Caco-2 (cell line): ENCODE measurements at regions not wholly inside any gene's neighbourhood (a gene's known extent, or its start where the extent isn't known, plus 50 kb on each side); places are given as distances from the start of the nearest gene placed in this dataset.

Source experiments
- BruUV-seq: library from RNA; stranded (reverse); fragments of 400-500 nt; replicated peaks from 2 replicates; lab custom pipeline; 2021; lab: Mats Ljungman, UMichigan
- CTCF ChIA-PET: fragments of 300-600 bp; sonication (Branson Sonifier 250); formaldehyde crosslinking; loops from one replicate; lab custom pipeline; 2022; ENCODE audit warnings: antibody characterized with exemption; lab: Charles Lee
- POLR2A ChIA-PET: fragments of 300-600 bp; sonication (Branson Sonifier 250); formaldehyde crosslinking; loops from one replicate; lab custom pipeline; 2022; ENCODE audit warnings: antibody characterized with exemption; lab: Charles Lee
- DNase-seq, 2 experiments: peaks; one replicate each; pipeline versions ENCODE4 v3.0.0 to v3.0.0-alpha.2; 2020 to 2022
- H3K27me3 ChIP-seq: replicated peaks from 2 replicates; pipeline ENCODE4 v1.6.0; 2011; ENCODE audit warnings: low read length; ENCODE audit not compliant: control insufficient read depth, insufficient read depth
- H3K36me3 ChIP-seq: 2 replicates; pipeline ENCODE4 v1.5.1; 2011; ENCODE audit warnings: low read length; ENCODE audit not compliant: control insufficient read depth, insufficient read depth
- H3K4me1 ChIP-seq: fragments of 250-450 bp; sonication (Bioruptor Pico); 2 replicates; pipeline ENCODE4 v1.5.1; 2020; ENCODE audit warnings: mild to moderate bottlenecking
- H3K4me3 ChIP-seq: 2 replicates; pipeline ENCODE4 v1.5.1; 2011; ENCODE audit warnings: low read depth, mild to moderate bottlenecking, control low read depth, low read length
- H3K9me3 ChIP-seq: fragments of 250-450 bp; sonication (Bioruptor Pico); 2 replicates; pipeline ENCODE4 v1.5.1; 2020; ENCODE audit warnings: mild to moderate bottlenecking, moderate library complexity
- H3K27ac Mint-ChIP-seq: one replicate; pipeline ENCODE4 v1.8.0; 2022; ENCODE audit warnings: mixed read lengths; ENCODE audit not compliant: unreplicated experiment
- H3K27me3 Mint-ChIP-seq: one replicate; pipeline ENCODE4 v1.8.0; 2022; ENCODE audit warnings: mixed read lengths; ENCODE audit not compliant: insufficient read depth, unreplicated experiment
- H3K36me3 Mint-ChIP-seq: one replicate; pipeline ENCODE4 v1.8.0; 2022; ENCODE audit warnings: mild to moderate bottlenecking, mixed read lengths; ENCODE audit not compliant: insufficient read depth, unreplicated experiment
- H3K4me1 Mint-ChIP-seq: one replicate; pipeline ENCODE4 v1.8.0; 2022; ENCODE audit warnings: low read depth, mixed read lengths; ENCODE audit not compliant: unreplicated experiment
- H3K4me3 Mint-ChIP-seq: one replicate; pipeline ENCODE4 v1.8.0; 2022; ENCODE audit warnings: mild to moderate bottlenecking, moderate library complexity, mixed read lengths; ENCODE audit not compliant: unreplicated experiment
- H3K9me3 Mint-ChIP-seq: one replicate; pipeline ENCODE4 v1.8.0; 2022; ENCODE audit warnings: mixed read lengths; ENCODE audit not compliant: unreplicated experiment
- CTCF ChIP-seq, 2 experiments: fragments of 200-600 bp in 1 of 2; IDR thresholded peaks; 1 replicate in 1 of 2; 2 replicates in 1 of 2; pipeline versions ENCODE4 v1.5.1 to v1.8.0; 2011 to 2022; ENCODE audit warnings: antibody characterized with exemption in 1 of 2, control low read depth in 1 of 2, inconsistent platforms in 1 of 2, low read depth in 1 of 2, low read length in 1 of 2, mild to moderate bottlenecking in 1 of 2, moderate library complexity in 1 of 2; ENCODE audit not compliant: insufficient read depth in 1 of 2, severe bottlenecking in 1 of 2, unreplicated experiment in 1 of 2
- intact Hi-C: fragments of 100-400 bp; cut with micrococcal nuclease; formaldehyde crosslinking; loops from one replicate; pipeline ENCODE4 v1.10.0; 2022; ENCODE audit not compliant: unreplicated experiment

DNA sequence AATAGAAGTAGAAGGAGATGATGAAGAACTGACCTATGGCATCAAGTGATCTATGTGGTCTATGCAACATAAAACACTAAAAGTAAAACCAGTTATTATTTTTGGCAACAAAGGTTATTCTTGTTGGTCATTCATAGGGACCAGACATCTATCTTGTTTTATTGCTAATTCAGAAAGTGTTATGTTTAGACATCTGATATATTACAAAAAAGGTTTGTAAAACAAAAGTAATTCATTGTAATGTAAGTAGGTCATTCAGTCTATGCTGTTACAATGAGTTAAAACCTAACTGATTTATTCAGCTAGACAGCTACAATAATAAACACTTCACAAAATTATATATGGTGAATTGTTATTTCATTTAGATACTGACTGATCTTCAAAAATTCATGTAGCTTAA lies 461.9 kb downstream of the PCDH17 start:
- no peaks in the 10 kb centered on the region for H3K4me1 ChIP-seq
- intact Hi-C loops, result no loop called here
- no peaks in the 10 kb centered on the region for H3K9me3 ChIP-seq
- Mint-ChIP-seq H3K4me3 (no peak overlapping the region), H3K4me1 (no peaks in the 10 kb centered on the region), H3K27ac (no peak overlapping the region), H3K27me3 (no peaks in the 10 kb centered on the region), H3K36me3 (no peaks in the 10 kb centered on the region), H3K9me3 (no peaks in the 10 kb centered on the region)
- ChIA-PET CTCF (no interaction called here), POLR2A (no interaction called here)
- H3K27me3 ChIP-seq, result no peaks in the 10 kb centered on the region
- BruUV-seq, result no TSS peak
- H3K36me3 ChIP-seq, result no peaks in the 10 kb centered on the region
- TF ChIP-seq CTCF (IDR thresholded peaks at IDR 0.05; ENCODE audit: insufficient read depth in 1 of 2, low read depth in 1 of 2, low read length in 1 of 2, severe bottlenecking in 1 of 2, unreplicated experiment in 1 of 2), result no peak
- H3K4me3 ChIP-seq, result no peak overlapping the region
- no peak for DNase-seq

DNA sequence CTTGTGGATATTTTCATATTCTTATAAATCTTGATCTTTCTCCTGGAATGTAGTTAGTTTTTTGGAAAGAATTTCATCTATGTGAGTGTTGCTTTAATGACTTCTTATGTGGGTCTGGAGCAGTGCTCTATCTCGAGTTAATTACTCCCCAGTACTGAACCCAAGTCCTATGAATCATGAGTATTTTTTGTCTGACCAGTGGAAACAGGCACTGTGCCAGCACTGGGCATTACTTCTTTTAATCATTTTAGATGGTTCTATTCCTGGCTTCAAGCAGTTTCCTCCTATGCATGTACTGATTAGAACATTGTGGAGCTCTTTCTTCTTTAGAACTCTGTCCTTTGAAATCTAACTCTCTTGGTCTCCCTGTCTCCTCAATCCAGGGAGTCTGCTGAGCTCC lies 466.3 kb downstream of the PCDH17 start:
- Mint-ChIP-seq H3K4me3 (no peak overlapping the region), H3K9me3 (no peaks in the 10 kb centered on the region), H3K27ac (no peak overlapping the region), H3K4me1 (no peaks in the 10 kb centered on the region), H3K36me3 (no peaks in the 10 kb centered on the region), H3K27me3 (no peaks in the 10 kb centered on the region)
- POLR2A ChIA-PET, result no interaction called here
- H3K27me3 ChIP-seq, result no peaks in the 10 kb centered on the region
- DNase-seq, result no peak
- H3K4me3 ChIP-seq, result no peak overlapping the region
- intact Hi-C loops, result no loop called here
- H3K4me1 ChIP-seq, result no peaks in the 10 kb centered on the region
- no peak for TF ChIP-seq CTCF (IDR thresholded peaks at IDR 0.05; ENCODE audit: insufficient read depth in 1 of 2, low read depth in 1 of 2, low read length in 1 of 2, severe bottlenecking in 1 of 2, unreplicated experiment in 1 of 2)
- no peaks in the 10 kb centered on the region for H3K36me3 ChIP-seq
- H3K9me3 ChIP-seq, result no peaks in the 10 kb centered on the region
- CTCF ChIA-PET, result no interaction called here
- BruUV-seq, result no TSS peak

GRCh38 chr13:58119351-58119750 lies 487.8 kb downstream of the PCDH17 start:
- ChIA-PET CTCF (no interaction called here), POLR2A (no interaction called here)
- no peak for DNase-seq
- BruUV-seq, result no TSS peak
- no peak overlapping the region for H3K27ac Mint-ChIP-seq
- H3K4me1 ChIP-seq, result no peaks in the 10 kb centered on the region
- H3K4me3 ChIP-seq, result no peak overlapping the region
- H3K27me3 Mint-ChIP-seq, result peaks cover 7% of the 10 kb centered on the region
- TF ChIP-seq CTCF (IDR thresholded peaks at IDR 0.05; ENCODE audit: insufficient read depth in 1 of 2, low read depth in 1 of 2, low read length in 1 of 2, severe bottlenecking in 1 of 2, unreplicated experiment in 1 of 2), result no peak
- intact Hi-C loops, result no loop called here
- H3K9me3 ChIP-seq, result no peaks in the 10 kb centered on the region
- no peaks in the 10 kb centered on the region for H3K36me3 Mint-ChIP-seq
- H3K9me3 Mint-ChIP-seq, result no peaks in the 10 kb centered on the region
- no peaks in the 10 kb centered on the region for H3K27me3 ChIP-seq
- no peak overlapping the region for H3K4me3 Mint-ChIP-seq
- H3K36me3 ChIP-seq, result no peaks in the 10 kb centered on the region
- H3K4me1 Mint-ChIP-seq, result no peaks in the 10 kb centered on the region
